Fibroblast of the aortic adventitia (primary cell): ENCODE measurements at regions not wholly inside any gene's neighbourhood (a gene's known extent, or its start where the extent isn't known, plus 50 kb on each side); places are given as distances from the start of the nearest gene placed in this dataset.
A peak's percentile ranks its signal among the peaks of the same experiment; 100 is the strongest.

Experiments used
- DNase-seq: peaks from one replicate; pipeline ENCODE4 v3.0.0-alpha.2; 2010; ENCODE audit warnings: low read depth
- H3K4me3 ChIP-seq: 2 replicates; pipeline ENCODE4 v1.5.1; 2011; ENCODE audit warnings: low read depth, mild to moderate bottlenecking, control low read depth, low read length, moderate library complexity
- CTCF ChIP-seq: IDR thresholded peaks from 2 replicates; pipeline ENCODE4 v1.5.1; 2011; ENCODE audit warnings: mild to moderate bottlenecking, low read length, control low read depth, inconsistent platforms; ENCODE audit not compliant: insufficient read depth

DNA sequence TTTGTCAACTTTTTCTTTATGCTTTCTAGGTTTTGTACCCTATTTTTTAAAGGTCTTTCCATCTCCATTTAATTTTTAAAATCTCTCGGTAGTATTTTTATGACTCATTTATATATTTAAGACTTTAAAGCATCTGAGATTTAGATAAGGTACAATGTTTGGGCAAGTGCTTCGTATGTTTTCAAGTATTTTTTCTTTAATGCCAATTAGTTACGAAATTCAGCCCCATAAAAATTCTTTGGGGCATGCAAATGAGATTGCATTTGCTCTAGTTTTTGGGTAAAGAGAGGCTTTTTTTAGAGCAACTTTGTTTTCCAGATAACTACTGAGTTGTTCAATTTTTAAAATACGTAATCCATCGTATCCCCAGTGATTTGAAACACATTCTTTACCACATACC lies 65.3 kb upstream of the CRHR1 start:
- TF ChIP-seq CTCF: no peak
- H3K4me3 ChIP-seq: no peak overlapping the region
- DNase-seq: peak; percentile 10

DNA sequence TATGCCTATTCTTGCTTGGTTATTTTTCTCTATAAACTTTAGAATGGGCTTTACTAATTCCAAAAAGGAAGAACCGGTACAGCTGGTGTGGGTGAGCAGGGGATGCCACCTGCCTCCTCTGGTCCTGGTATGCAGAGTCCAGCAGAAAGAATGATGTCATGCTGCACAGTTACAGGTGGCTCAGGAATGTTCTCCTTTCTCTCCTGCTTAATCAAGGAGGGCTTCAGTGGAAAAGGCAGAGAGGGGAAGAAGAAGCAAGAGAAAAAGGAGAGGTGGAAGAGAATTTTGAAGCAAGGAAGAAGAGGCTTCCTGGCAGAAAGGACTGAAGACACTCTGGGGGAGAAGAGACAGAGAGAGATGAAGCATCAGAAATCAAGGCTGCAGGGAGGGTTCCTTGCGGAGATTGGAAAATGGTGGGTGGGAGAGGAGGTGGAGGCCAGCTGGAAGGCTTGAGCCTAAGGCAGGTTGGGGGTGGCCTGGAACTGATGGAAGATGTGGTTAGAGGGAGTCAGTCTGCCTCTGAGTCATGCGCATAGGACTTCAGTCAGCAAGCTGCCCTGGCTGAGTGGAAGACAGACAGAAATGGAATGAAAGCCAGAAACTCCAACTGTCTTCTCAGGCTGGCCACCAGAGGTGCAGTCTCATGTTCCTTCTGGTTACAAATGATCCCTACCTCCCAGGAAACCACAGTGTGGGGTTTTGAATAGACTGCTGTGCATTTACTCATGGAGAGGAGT lies 64.6 kb upstream of the CRHR1 start:
- no peak overlapping the region for H3K4me3 ChIP-seq
- TF ChIP-seq CTCF: peak; percentile 52
- DNase-seq: peak; percentile 38

GRCh38 chr17:45720386-45720785 lies 63.7 kb upstream of the CRHR1 start:
- no peak overlapping the region for H3K4me3 ChIP-seq
- DNase-seq: no peak
- TF ChIP-seq CTCF: no peak

DNA sequence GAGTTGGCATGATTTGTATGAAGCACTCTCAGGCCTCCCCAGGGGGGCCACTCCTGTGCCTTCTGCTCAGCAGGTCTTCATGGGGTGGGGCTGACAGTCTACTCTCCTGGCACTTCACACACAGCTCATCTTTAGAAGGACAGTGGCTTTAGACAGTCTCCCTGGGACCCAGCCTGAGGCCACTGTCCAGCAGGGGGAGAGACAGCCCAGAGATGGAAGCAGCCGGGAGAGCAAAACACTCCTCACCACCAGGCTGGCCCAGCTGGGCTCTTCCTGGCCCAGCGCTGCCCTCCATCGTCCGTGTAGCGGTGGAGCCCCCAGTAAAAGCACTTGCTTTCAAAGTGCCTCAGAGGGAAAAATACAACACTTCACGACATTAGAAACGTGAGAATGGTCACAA lies 62.0 kb upstream of the CRHR1 start:
- TF ChIP-seq CTCF: peak; percentile 1
- H3K4me3 ChIP-seq: no peak overlapping the region
- no peak for DNase-seq

DNA sequence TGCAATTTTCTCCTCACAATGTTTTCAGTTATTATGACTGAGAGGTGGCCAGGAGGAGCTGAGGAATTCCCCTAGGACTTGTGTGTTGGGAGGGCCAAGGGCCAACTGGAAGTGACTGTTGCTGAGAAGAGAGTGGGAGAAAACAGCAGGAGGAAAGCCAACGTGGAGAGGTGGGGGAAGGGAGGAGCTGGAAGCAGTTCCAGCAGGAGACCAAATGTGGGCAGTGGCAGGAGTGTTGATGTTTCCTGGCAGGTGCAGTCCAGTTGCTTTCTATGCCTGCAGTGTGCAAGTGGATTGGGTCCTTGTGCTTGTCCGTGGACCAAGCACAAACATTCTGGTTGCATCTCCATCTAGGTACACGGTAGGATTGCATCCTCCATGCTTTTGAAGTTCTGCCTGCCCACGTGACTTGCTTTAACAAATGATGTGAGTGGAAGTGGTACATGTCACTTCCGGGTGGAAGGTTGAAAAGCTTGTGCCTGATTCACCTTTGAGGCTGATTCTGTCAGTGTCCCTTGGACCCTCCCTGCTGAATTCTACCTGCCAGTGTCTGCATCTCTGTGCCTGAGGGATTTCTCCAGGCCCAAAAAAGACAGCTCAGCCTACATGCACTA lies 54.7 kb upstream of the CRHR1 start:
- TF ChIP-seq CTCF: no peak
- DNase-seq: no peak
- no peak overlapping the region for H3K4me3 ChIP-seq

DNA sequence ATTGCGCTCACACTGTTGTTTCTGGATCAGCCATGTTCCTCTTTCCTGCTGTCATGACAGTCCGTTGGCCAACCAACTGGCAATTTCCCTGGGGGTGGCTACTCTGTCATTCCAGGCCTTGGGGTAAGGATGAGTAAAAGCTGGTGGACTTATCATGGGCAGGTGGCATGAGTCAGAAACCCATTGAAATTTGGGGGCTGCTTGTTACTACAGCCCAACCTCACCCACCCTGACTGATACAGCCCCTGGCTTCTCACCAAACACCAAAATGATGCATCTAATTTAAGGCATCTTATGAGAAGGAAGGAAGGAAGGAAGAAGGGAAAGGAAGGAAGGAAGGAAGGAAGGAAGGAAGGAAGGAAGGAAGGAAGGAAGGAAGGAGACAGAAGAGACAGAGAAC lies 53.9 kb upstream of the CRHR1 start:
- no peak for DNase-seq
- H3K4me3 ChIP-seq: no peak overlapping the region
- TF ChIP-seq CTCF: no peak

- no peak for TF ChIP-seq CTCF
- H3K4me3 ChIP-seq: no peak overlapping the region
- DNase-seq: no peak
These were observed 52.7 kb upstream of the CRHR1 start for GRCh38 chr17:45731459-45731858.
